Trophoblast cell (in vitro differentiated cells and primary cell): ENCODE measurements at regions not wholly inside any gene's neighbourhood (a gene's known extent, or its start where the extent isn't known, plus 50 kb on each side); places are given as distances from the start of the nearest gene placed in this dataset.

Experiments
- DNase-seq, 2 donors: peaks; one replicate each; pipeline ENCODE4 v3.0.0-alpha.2; 2016
- H2AFZ ChIP-seq: 2 replicates; pipeline ENCODE4 v1.6.1; 2013; ENCODE audit warnings: low read length, moderate library complexity, mild to moderate bottlenecking; ENCODE audit not compliant: insufficient read depth, poor library complexity
- H2AK5ac ChIP-seq: 2 replicates; pipeline ENCODE4 v1.6.1; 2013; ENCODE audit warnings: mild to moderate bottlenecking, low read length
- H2BK120ac ChIP-seq: 2 replicates; pipeline ENCODE4 v1.6.1; 2013; ENCODE audit warnings: low read length, mild to moderate bottlenecking, moderate library complexity; ENCODE audit not compliant: insufficient read depth, poor library complexity
- H2BK12ac ChIP-seq: 2 replicates; pipeline ENCODE4 v1.6.1; 2013; ENCODE audit warnings: mild to moderate bottlenecking, low read length, moderate library complexity
- H2BK5ac ChIP-seq: 2 replicates; pipeline ENCODE4 v1.6.1; 2013; ENCODE audit warnings: low read length, low read depth, moderate library complexity, mild to moderate bottlenecking; ENCODE audit not compliant: poor library complexity
- H3K14ac ChIP-seq: 2 replicates; pipeline ENCODE4 v1.6.1; 2013; ENCODE audit warnings: mild to moderate bottlenecking, low read length
- H3K18ac ChIP-seq: 2 replicates; pipeline ENCODE4 v1.6.1; 2013; ENCODE audit warnings: mild to moderate bottlenecking, low read length
- H3K23ac ChIP-seq: 2 replicates; pipeline ENCODE4 v1.6.1; 2013; ENCODE audit warnings: low read length
- H3K27ac ChIP-seq: 2 replicates; pipeline ENCODE4 v1.5.1; 2013; ENCODE audit warnings: low read depth, mild to moderate bottlenecking, inconsistent platforms, low read length, moderate library complexity
- H3K27me3 ChIP-seq: 2 replicates; pipeline ENCODE4 v1.6.1; 2013; ENCODE audit warnings: inconsistent platforms, mild to moderate bottlenecking, low read length, moderate library complexity; ENCODE audit not compliant: insufficient read depth
- H3K36me3 ChIP-seq, 2 experiments: 1 replicate in 1 of 2; 2 replicates in 1 of 2; pipeline ENCODE4 v1.6.1; 2013; ENCODE audit warnings: low read length in 2 of 2, mild to moderate bottlenecking in 2 of 2, moderate library complexity in 1 of 2; ENCODE audit not compliant: insufficient read depth in 2 of 2, control insufficient read depth in 1 of 2
- H3K4ac ChIP-seq: 2 replicates; pipeline ENCODE4 v1.6.1; 2013; ENCODE audit warnings: low read depth, mild to moderate bottlenecking, low read length, moderate library complexity
- H3K4me1 ChIP-seq, 2 experiments: 1 replicate in 1 of 2; 2 replicates in 1 of 2; pipeline ENCODE4 v1.6.1; 2013; ENCODE audit warnings: low read length in 2 of 2, mild to moderate bottlenecking in 2 of 2, moderate library complexity in 1 of 2; ENCODE audit not compliant: insufficient read depth in 2 of 2, control insufficient read depth in 1 of 2
- H3K4me2 ChIP-seq: 2 replicates; pipeline ENCODE4 v1.6.1; 2013; ENCODE audit warnings: inconsistent platforms, mild to moderate bottlenecking, low read length, moderate library complexity
- H3K4me3 ChIP-seq: 2 replicates; pipeline ENCODE4 v1.5.1; 2013; ENCODE audit warnings: mild to moderate bottlenecking, low read depth, low read length, inconsistent platforms
- H3K79me1 ChIP-seq: one replicate; pipeline ENCODE4 v1.6.1; 2013; ENCODE audit warnings: low read length
- H3K79me2 ChIP-seq: 2 replicates; pipeline ENCODE4 v1.6.1; 2013; ENCODE audit warnings: low read length, mild to moderate bottlenecking; ENCODE audit not compliant: control insufficient read depth, insufficient read depth, poor library complexity
- H3K9ac ChIP-seq: 2 replicates; pipeline ENCODE4 v1.6.1; 2013; ENCODE audit warnings: mild to moderate bottlenecking, low read length
- H3K9me3 ChIP-seq: 2 replicates; pipeline ENCODE4 v1.6.1; 2013; ENCODE audit warnings: low read depth, mild to moderate bottlenecking, control low read depth, inconsistent platforms, low read length; ENCODE audit not compliant: insufficient read depth
- H4K12ac ChIP-seq: 2 replicates; pipeline ENCODE4 v1.6.1; 2013; ENCODE audit warnings: low read depth, mild to moderate bottlenecking, low read length, moderate library complexity
- H4K8ac ChIP-seq: 2 replicates; pipeline ENCODE4 v1.6.1; 2013; ENCODE audit warnings: low read depth, mild to moderate bottlenecking, low read length, moderate library complexity
- H4K91ac ChIP-seq: one replicate; pipeline ENCODE4 v1.6.1; 2013; ENCODE audit warnings: low read depth, mild to moderate bottlenecking, low read length, moderate library complexity
- WGBS: extraction: QIAGEN DNeasy Blood & Tissue Kit; methylation state at CpG from one replicate; pipeline ENCODE4 v1.1.7; 2013; ENCODE audit warnings: missing lambda C conversion rate; ENCODE audit not compliant: insufficient read length, insufficient coverage; ENCODE audit errors: extremely low coverage; 5-methylcytosine and 5-hydroxymethylcytosine counted together

GRCh38 chr7:41315764-41316163 is 387.1 kb downstream of the INHBA start:
- Histone ChIP-seq H2AFZ (no peak overlapping the region), H4K12ac (no peak overlapping the region), H3K36me3 (no peaks in the 10 kb centered on the region), H3K27ac (no peak overlapping the region), H2BK5ac (no peak overlapping the region), H3K79me1 (no peaks in the 10 kb centered on the region), H4K91ac (no peak overlapping the region), H3K4me1 (no peaks in the 10 kb centered on the region), H3K14ac (no peak overlapping the region), H3K23ac (no peak overlapping the region), H3K9me3 (no peaks in the 10 kb centered on the region), H3K9ac (no peak overlapping the region), H3K27me3 (no peaks in the 10 kb centered on the region), H4K8ac (no peak overlapping the region), H3K4ac (no peak overlapping the region), H2BK12ac (no peak overlapping the region), H2BK120ac (no peak overlapping the region), H3K18ac (no peak overlapping the region), H3K4me2 (no peak overlapping the region), H3K4me3 (no peak overlapping the region), H2AK5ac (no peak overlapping the region), H3K79me2 (no peaks in the 10 kb centered on the region)
- DNase-seq, result no peak
- no CpG with 5 or more reads among the region's 4 CpGs for WGBS

DNA sequence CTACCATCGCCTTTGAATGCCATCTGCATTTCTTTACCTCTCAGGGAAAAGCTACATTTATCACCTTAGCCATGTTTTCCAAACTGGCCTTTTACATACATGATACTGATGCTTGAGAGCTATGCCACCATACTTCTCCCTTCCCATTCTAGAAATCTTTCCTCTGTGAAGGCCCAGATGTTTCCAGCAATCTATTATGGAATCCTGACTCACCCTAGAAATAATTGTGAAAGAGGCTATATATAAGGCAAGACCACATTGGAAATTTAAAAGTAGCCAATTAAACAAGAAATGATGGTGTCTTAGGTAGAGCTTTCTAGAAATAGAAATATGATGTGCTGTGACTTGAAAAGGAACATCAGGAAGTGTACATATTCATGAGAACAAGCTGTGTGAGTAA is 389.7 kb downstream of the INHBA start:
- Histone ChIP-seq H3K14ac (no peak overlapping the region), H3K4ac (no peak overlapping the region), H3K9ac (no peak overlapping the region), H3K9me3 (no peaks in the 10 kb centered on the region), H3K18ac (no peak overlapping the region), H3K23ac (no peak overlapping the region), H3K27me3 (no peaks in the 10 kb centered on the region), H4K12ac (no peak overlapping the region), H3K4me3 (no peak overlapping the region), H3K79me1 (no peaks in the 10 kb centered on the region), H3K36me3 (no peaks in the 10 kb centered on the region), H2BK12ac (no peak overlapping the region), H3K27ac (no peak overlapping the region), H4K91ac (no peak overlapping the region), H4K8ac (no peak overlapping the region), H2AFZ (no peak overlapping the region), H2BK120ac (no peak overlapping the region), H3K79me2 (no peaks in the 10 kb centered on the region), H3K4me2 (no peak overlapping the region), H2BK5ac (no peak overlapping the region), H2AK5ac (no peak overlapping the region), H3K4me1 (no peaks in the 10 kb centered on the region)
- no CpG with 5 or more reads among the region's 1 CpG for WGBS
- DNase-seq, result no peak

- Histone ChIP-seq H4K12ac (no peak overlapping the region), H2BK5ac (no peak overlapping the region), H3K4me1 (no peaks in the 10 kb centered on the region), H3K27me3 (no peaks in the 10 kb centered on the region), H3K9ac (no peak overlapping the region), H3K36me3 (no peaks in the 10 kb centered on the region), H3K18ac (no peak overlapping the region), H3K4me3 (no peak overlapping the region), H3K79me1 (no peaks in the 10 kb centered on the region), H3K4me2 (no peak overlapping the region), H4K91ac (no peak overlapping the region), H3K4ac (no peak overlapping the region), H2AFZ (no peak overlapping the region), H2BK12ac (no peak overlapping the region), H3K23ac (no peak overlapping the region), H2AK5ac (no peak overlapping the region), H4K8ac (no peak overlapping the region), H3K14ac (no peak overlapping the region), H2BK120ac (no peak overlapping the region), H3K79me2 (no peaks in the 10 kb centered on the region), H3K27ac (no peak overlapping the region), H3K9me3 (no peaks in the 10 kb centered on the region)
- no CpG with 5 or more reads among the region's 6 CpGs for WGBS
- no peak for DNase-seq
Measured at GRCh38 chr7:41312235-41312634, 390.7 kb downstream of the INHBA start.

DNA sequence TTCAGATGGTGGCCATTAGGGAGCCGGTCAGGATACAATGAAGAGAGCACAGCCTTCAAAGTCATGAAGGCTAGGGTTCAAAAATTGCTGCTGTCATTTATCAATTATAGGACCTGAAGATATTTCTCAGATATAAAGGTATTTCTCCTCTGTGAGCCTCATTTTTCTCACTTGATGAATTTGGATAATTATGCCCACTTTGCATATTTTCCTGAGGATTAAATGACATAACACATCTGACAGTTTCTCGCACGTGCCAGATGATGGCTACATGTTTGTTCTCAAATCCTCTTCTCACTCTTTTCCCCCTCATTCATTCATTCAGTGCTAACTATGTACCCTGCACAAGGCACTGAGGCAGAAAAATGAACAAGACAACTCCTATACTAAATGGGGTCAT is 391.6 kb downstream of the INHBA start:
- H3K79me2 ChIP-seq, result no peaks in the 10 kb centered on the region

More for the DNA sequence above, 391.6 kb downstream of the INHBA start:
- Histone ChIP-seq H3K36me3 (no peaks in the 10 kb centered on the region), H4K91ac (no peak overlapping the region), H4K8ac (no peak overlapping the region), H3K4me1 (no peaks in the 10 kb centered on the region), H3K4me2 (no peak overlapping the region), H3K4ac (no peak overlapping the region), H2BK12ac (no peak overlapping the region), H3K9me3 (no peaks in the 10 kb centered on the region), H3K9ac (no peak overlapping the region), H3K18ac (no peak overlapping the region), H4K12ac (no peak overlapping the region), H2BK120ac (no peak overlapping the region), H3K27me3 (no peaks in the 10 kb centered on the region), H3K4me3 (no peak overlapping the region), H2AK5ac (no peak overlapping the region), H3K79me1 (no peaks in the 10 kb centered on the region), H2AFZ (no peak overlapping the region), H3K14ac (no peak overlapping the region), H3K27ac (no peak overlapping the region), H2BK5ac (no peak overlapping the region), H3K23ac (no peak overlapping the region)
- no peak for DNase-seq
- WGBS, result no CpG with 5 or more reads among the region's 3 CpGs
